ENCODE measurements at regions not wholly inside any gene's neighbourhood (a gene's known extent, or its start where the extent isn't known, plus 50 kb on each side); places are given as distances from the start of the nearest gene placed in this dataset.

GRCh38 chr7:28347475-28348318 is 64.6 kb upstream of the CREB5 start:
- intact Hi-C loops (cut with DNase I) = no loop called here
- WGBS, 2 donors = 77 to 79% methylated on average over 12 of the region's 12 CpGs
- Histone ChIP-seq H3K4me1 (ENCODE audit: control insufficient read depth in 1 of 2, insufficient read depth in 2 of 2, low read length in 2 of 2) (no peaks in the 10 kb centered on the region), H3K27ac (ENCODE audit: low read depth in 1 of 2, low read length in 2 of 2) (no peak overlapping the region), H3K36me3 (ENCODE audit: control insufficient read depth in 1 of 2, insufficient read depth in 2 of 2, low read length in 1 of 2) (no peaks in the 10 kb centered on the region), H3K9me3 (ENCODE audit: control insufficient read depth, low read length) (no peaks in the 10 kb centered on the region), H3K27me3 (ENCODE audit: control insufficient read depth in 1 of 2, insufficient read depth in 2 of 2, low read length in 1 of 2) (no peaks in the 10 kb centered on the region), H3K4me3 (ENCODE audit: low read length in 2 of 2) (no peak overlapping the region)
- DNase-seq = no peak
- ATAC-seq (ENCODE audit: low FRiP score) = peak; percentile 52

DNA sequence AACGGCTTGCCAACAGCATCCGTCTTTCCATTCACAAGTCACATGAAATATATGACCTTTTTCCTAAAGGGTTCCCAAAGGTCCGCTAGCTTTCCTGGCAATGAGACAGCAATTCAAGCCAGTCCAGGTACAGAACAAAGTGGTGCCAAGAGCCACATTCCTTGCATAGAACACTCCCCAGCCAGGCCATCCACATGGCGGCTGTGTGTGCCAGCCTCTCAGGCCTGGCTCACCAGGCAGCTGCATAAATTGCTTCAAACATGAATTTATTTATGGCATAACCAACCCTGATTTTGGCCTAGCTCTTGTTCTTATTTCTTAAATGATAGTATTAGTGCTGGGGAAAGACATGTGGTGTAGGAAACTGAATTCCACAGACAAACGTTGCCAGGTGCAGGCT is 63.7 kb upstream of the CREB5 start:
- Histone ChIP-seq H3K36me3 (ENCODE audit: control insufficient read depth in 1 of 2, insufficient read depth in 2 of 2, low read length in 1 of 2) (no peaks in the 10 kb centered on the region), H3K4me3 (ENCODE audit: low read length in 2 of 2) (no peak overlapping the region), H3K27ac (ENCODE audit: low read depth in 1 of 2, low read length in 2 of 2) (no peak overlapping the region), H3K9me3 (ENCODE audit: control insufficient read depth, low read length) (no peaks in the 10 kb centered on the region), H3K4me1 (ENCODE audit: control insufficient read depth in 1 of 2, insufficient read depth in 2 of 2, low read length in 2 of 2) (no peaks in the 10 kb centered on the region), H3K27me3 (ENCODE audit: control insufficient read depth in 1 of 2, insufficient read depth in 2 of 2, low read length in 1 of 2) (no peaks in the 10 kb centered on the region)
- ATAC-seq (ENCODE audit: low FRiP score) (no peak), DNase-seq (no peak)
- intact Hi-C loops (cut with DNase I) = no loop called here
- 75 to 81% methylated on average over 5 of the region's 5 CpGs for WGBS, 2 donors

DNA sequence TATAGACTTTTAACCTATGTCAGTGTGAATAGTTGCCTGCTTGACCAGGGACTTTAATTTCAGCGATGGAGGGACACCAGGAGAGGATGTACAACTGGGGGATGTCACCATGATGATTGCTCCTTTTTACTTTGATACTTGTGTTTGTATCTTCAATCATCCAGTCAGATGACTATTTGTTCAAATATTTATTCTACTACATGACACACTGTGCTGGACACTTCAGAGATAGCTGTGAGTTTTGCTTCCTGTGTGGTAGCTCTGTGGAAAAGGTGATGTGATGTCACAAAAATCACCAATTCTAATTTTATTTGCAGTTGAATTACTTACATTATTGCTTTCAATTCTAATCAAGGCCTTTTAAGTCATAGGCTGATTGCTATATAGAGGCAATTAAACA is 62.7 kb upstream of the CREB5 start:
- WGBS, 2 donors = 56 to 96% methylated on average over 1 of the region's 1 CpG
- no peak overlapping the region for H3K27ac ChIP-seq (ENCODE audit: low read depth in 1 of 2, low read length in 2 of 2)
- no peak overlapping the region for H3K4me3 ChIP-seq (ENCODE audit: low read length in 2 of 2)
- ATAC-seq (ENCODE audit: low FRiP score) (no peak), DNase-seq (no peak)
- no peaks in the 10 kb centered on the region for H3K36me3 ChIP-seq (ENCODE audit: control insufficient read depth in 1 of 2, insufficient read depth in 2 of 2, low read length in 1 of 2)
- H3K27me3 ChIP-seq (ENCODE audit: control insufficient read depth in 1 of 2, insufficient read depth in 2 of 2, low read length in 1 of 2) = no peaks in the 10 kb centered on the region
- no peaks in the 10 kb centered on the region for H3K4me1 ChIP-seq (ENCODE audit: control insufficient read depth in 1 of 2, insufficient read depth in 2 of 2, low read length in 2 of 2)
- no peaks in the 10 kb centered on the region for H3K9me3 ChIP-seq (ENCODE audit: control insufficient read depth, low read length)
- intact Hi-C loops (cut with DNase I) = no loop called here

DNA sequence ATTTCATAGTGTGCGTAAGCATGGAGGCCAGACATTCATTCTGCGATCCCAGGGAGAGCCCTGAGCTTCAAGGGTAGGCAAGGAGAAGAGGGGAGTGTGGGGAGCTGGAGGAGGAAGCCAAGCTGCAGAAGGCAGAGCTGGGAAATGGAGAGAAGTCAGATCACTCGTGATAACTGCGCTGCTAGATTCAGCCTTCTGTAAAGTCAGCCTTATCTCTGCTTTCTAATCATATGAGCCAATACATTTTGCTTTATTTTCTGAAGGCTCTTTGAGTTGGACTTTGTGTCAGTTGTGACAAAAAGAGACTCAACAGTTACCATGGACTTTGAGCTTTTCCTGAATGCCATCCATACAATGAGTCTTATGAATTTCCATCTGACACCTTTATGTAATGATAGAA is 61.7 kb upstream of the CREB5 start:
- Histone ChIP-seq H3K27me3 (ENCODE audit: control insufficient read depth in 1 of 2, insufficient read depth in 2 of 2, low read length in 1 of 2) (no peaks in the 10 kb centered on the region), H3K9me3 (ENCODE audit: control insufficient read depth, low read length) (no peaks in the 10 kb centered on the region), H3K4me1 (ENCODE audit: control insufficient read depth in 1 of 2, insufficient read depth in 2 of 2, low read length in 2 of 2) (no peaks in the 10 kb centered on the region), H3K36me3 (ENCODE audit: control insufficient read depth in 1 of 2, insufficient read depth in 2 of 2, low read length in 1 of 2) (no peaks in the 10 kb centered on the region), H3K27ac (ENCODE audit: low read depth in 1 of 2, low read length in 2 of 2) (no peak overlapping the region), H3K4me3 (ENCODE audit: low read length in 2 of 2) (no peak overlapping the region)
- no peak for ATAC-seq (ENCODE audit: low FRiP score)
- 93% methylated on average over 4 of the region's 4 CpGs for WGBS, 2 donors
- intact Hi-C loops (cut with DNase I) = no loop called here
- no peak for DNase-seq

GRCh38 chr7:28351450-28351849 is 60.9 kb upstream of the CREB5 start:
- DNase-seq (no peak), ATAC-seq (ENCODE audit: low FRiP score) (no peak)
- Histone ChIP-seq H3K4me3 (ENCODE audit: low read length in 2 of 2) (no peak overlapping the region), H3K36me3 (ENCODE audit: control insufficient read depth in 1 of 2, insufficient read depth in 2 of 2, low read length in 1 of 2) (no peaks in the 10 kb centered on the region), H3K9me3 (ENCODE audit: control insufficient read depth, low read length) (no peaks in the 10 kb centered on the region), H3K27ac (ENCODE audit: low read depth in 1 of 2, low read length in 2 of 2) (no peak overlapping the region), H3K4me1 (ENCODE audit: control insufficient read depth in 1 of 2, insufficient read depth in 2 of 2, low read length in 2 of 2) (no peaks in the 10 kb centered on the region), H3K27me3 (ENCODE audit: control insufficient read depth in 1 of 2, insufficient read depth in 2 of 2, low read length in 1 of 2) (no peaks in the 10 kb centered on the region)
- intact Hi-C loops (cut with DNase I) = no loop called here
- WGBS, 2 donors = 69 to 82% methylated on average over 1 of the region's 1 CpG

- DNase-seq = no peak
- Histone ChIP-seq H3K27me3 (ENCODE audit: control insufficient read depth in 1 of 2, insufficient read depth in 2 of 2, low read length in 1 of 2) (no peaks in the 10 kb centered on the region), H3K27ac (ENCODE audit: low read depth in 1 of 2, low read length in 2 of 2) (no peak overlapping the region), H3K9me3 (ENCODE audit: control insufficient read depth, low read length) (no peaks in the 10 kb centered on the region), H3K4me1 (ENCODE audit: control insufficient read depth in 1 of 2, insufficient read depth in 2 of 2, low read length in 2 of 2) (no peaks in the 10 kb centered on the region), H3K4me3 (ENCODE audit: low read length in 2 of 2) (no peak overlapping the region), H3K36me3 (ENCODE audit: control insufficient read depth in 1 of 2, insufficient read depth in 2 of 2, low read length in 1 of 2) (no peaks in the 10 kb centered on the region)
- intact Hi-C loops (cut with DNase I) = no loop called here
- WGBS, 2 donors = 81 to 83% methylated on average over 8 of the region's 8 CpGs
- ATAC-seq (ENCODE audit: low FRiP score) = no peak
Measured at GRCh38 chr7:28354601-28355402, 57.5 kb upstream of the CREB5 start.

- DNase-seq = no peak
- WGBS, 2 donors = 84 to 85% methylated on average over 16 of the region's 16 CpGs
Measured at GRCh38 chr7:28355635-28356319, 56.5 kb upstream of the CREB5 start.

GRCh38 chr7:28356619-28357018 is 55.7 kb upstream of the CREB5 start:
- intact Hi-C loops (cut with DNase I) = no loop called here
- Histone ChIP-seq H3K9me3 (ENCODE audit: control insufficient read depth, low read length) (no peaks in the 10 kb centered on the region), H3K4me3 (ENCODE audit: low read length in 2 of 2) (no peak overlapping the region), H3K4me1 (ENCODE audit: control insufficient read depth in 1 of 2, insufficient read depth in 2 of 2, low read length in 2 of 2) (no peaks in the 10 kb centered on the region), H3K27me3 (ENCODE audit: control insufficient read depth in 1 of 2, insufficient read depth in 2 of 2, low read length in 1 of 2) (no peaks in the 10 kb centered on the region), H3K27ac (ENCODE audit: low read depth in 1 of 2, low read length in 2 of 2) (no peak overlapping the region), H3K36me3 (ENCODE audit: control insufficient read depth in 1 of 2, insufficient read depth in 2 of 2, low read length in 1 of 2) (no peaks in the 10 kb centered on the region)
- ATAC-seq (ENCODE audit: low FRiP score) = no peak
- 72 to 76% methylated on average over 8 of the region's 8 CpGs for WGBS, 2 donors
- no peak for DNase-seq

More at GRCh38 chr7:28355635-28356319, 56.5 kb upstream of the CREB5 start:
- Histone ChIP-seq H3K4me3 (ENCODE audit: low read length in 2 of 2) (no peak overlapping the region), H3K9me3 (ENCODE audit: control insufficient read depth, low read length) (no peaks in the 10 kb centered on the region), H3K36me3 (ENCODE audit: control insufficient read depth in 1 of 2, insufficient read depth in 2 of 2, low read length in 1 of 2) (no peaks in the 10 kb centered on the region), H3K27me3 (ENCODE audit: control insufficient read depth in 1 of 2, insufficient read depth in 2 of 2, low read length in 1 of 2) (no peaks in the 10 kb centered on the region), H3K27ac (ENCODE audit: low read depth in 1 of 2, low read length in 2 of 2) (no peak overlapping the region), H3K4me1 (ENCODE audit: control insufficient read depth in 1 of 2, insufficient read depth in 2 of 2, low read length in 2 of 2) (no peaks in the 10 kb centered on the region)
- intact Hi-C loops (cut with DNase I) = no loop called here
- ATAC-seq (ENCODE audit: low FRiP score) = no peak

All from aorta (tissue), 5 donors.